ENCODE measurements at regions not wholly inside any gene's neighbourhood (a gene's known extent, or its start where the extent isn't known, plus 50 kb on each side); places are given as distances from the start of the nearest gene placed in this dataset.
"Not testable (repeated sequence)": the region's sequence is repeated elsewhere in the genome, so short reads cannot be mapped to it uniquely, and the experiment has no call there.

- Mint-ChIP-seq H3K36me3 (ENCODE audit: low read depth) (no peaks in the 10 kb centered on the region), H3K27me3 (ENCODE audit: low read depth) (no peaks in the 10 kb centered on the region), H3K4me1 (ENCODE audit: low read depth) (no peaks in the 10 kb centered on the region), H3K4me3 (no peak overlapping the region), H3K9me3 (peaks cover 37% of the 10 kb centered on the region), H3K27ac (no peak overlapping the region)
- DNase-seq (ENCODE audit: low spot score), result no peak
These were observed 281.3 kb upstream of the NPAP1 start for GRCh38 chr15:24394303-24394702.

- not testable (repeated sequence) for H3K36me3 Mint-ChIP-seq (ENCODE audit: low read depth); H3K4me1 Mint-ChIP-seq (ENCODE audit: low read depth); H3K27ac Mint-ChIP-seq; H3K4me3 Mint-ChIP-seq; H3K27me3 Mint-ChIP-seq (ENCODE audit: low read depth); DNase-seq (ENCODE audit: low spot score)
- H3K9me3 Mint-ChIP-seq, result peaks cover 58% of the 10 kb centered on the region
These were observed 262.9 kb upstream of the NPAP1 start for GRCh38 chr15:24412649-24413048.

- not testable (repeated sequence) for DNase-seq (ENCODE audit: low spot score); H3K4me1 Mint-ChIP-seq (ENCODE audit: low read depth); H3K36me3 Mint-ChIP-seq (ENCODE audit: low read depth); H3K4me3 Mint-ChIP-seq; H3K27me3 Mint-ChIP-seq (ENCODE audit: low read depth); H3K27ac Mint-ChIP-seq
- H3K9me3 Mint-ChIP-seq, result peaks cover 34% of the 10 kb centered on the region
These were observed 249.1 kb upstream of the NPAP1 start for GRCh38 chr15:24426286-24427054.

GRCh38 chr15:24427055-24427400, 248.5 kb upstream of the NPAP1 start:
- H3K4me3 Mint-ChIP-seq; H3K27ac Mint-ChIP-seq; H3K27me3 Mint-ChIP-seq (ENCODE audit: low read depth); H3K36me3 Mint-ChIP-seq (ENCODE audit: low read depth); H3K4me1 Mint-ChIP-seq (ENCODE audit: low read depth); DNase-seq (ENCODE audit: low spot score): not testable (repeated sequence)
- peaks cover 34% of the 10 kb centered on the region for H3K9me3 Mint-ChIP-seq

GRCh38 chr15:24435075-24435820, 240.3 kb upstream of the NPAP1 start:
- DNase-seq (ENCODE audit: low spot score); H3K36me3 Mint-ChIP-seq (ENCODE audit: low read depth); H3K27ac Mint-ChIP-seq; H3K4me3 Mint-ChIP-seq; H3K4me1 Mint-ChIP-seq (ENCODE audit: low read depth); H3K27me3 Mint-ChIP-seq (ENCODE audit: low read depth): not testable (repeated sequence)
- peaks cover 26% of the 10 kb centered on the region for H3K9me3 Mint-ChIP-seq

GRCh38 chr15:24437270-24437669, 238.3 kb upstream of the NPAP1 start:
- H3K36me3 Mint-ChIP-seq (ENCODE audit: low read depth); H3K27me3 Mint-ChIP-seq (ENCODE audit: low read depth); H3K27ac Mint-ChIP-seq; DNase-seq (ENCODE audit: low spot score); H3K4me1 Mint-ChIP-seq (ENCODE audit: low read depth); H3K4me3 Mint-ChIP-seq: not testable (repeated sequence)
- H3K9me3 Mint-ChIP-seq, result peaks cover 20% of the 10 kb centered on the region

- H3K4me1 Mint-ChIP-seq (ENCODE audit: low read depth); H3K27me3 Mint-ChIP-seq (ENCODE audit: low read depth); H3K36me3 Mint-ChIP-seq (ENCODE audit: low read depth); DNase-seq (ENCODE audit: low spot score); H3K4me3 Mint-ChIP-seq; H3K27ac Mint-ChIP-seq: not testable (repeated sequence)
- H3K9me3 Mint-ChIP-seq, result peaks cover 23% of the 10 kb centered on the region
These were observed 237.8 kb upstream of the NPAP1 start for GRCh38 chr15:24437735-24438134.

GRCh38 chr15:24477107-24478025, 198.2 kb upstream of the NPAP1 start:
- not testable (repeated sequence) for H3K27me3 Mint-ChIP-seq (ENCODE audit: low read depth); H3K4me3 Mint-ChIP-seq; H3K36me3 Mint-ChIP-seq (ENCODE audit: low read depth); H3K4me1 Mint-ChIP-seq (ENCODE audit: low read depth); DNase-seq (ENCODE audit: low spot score); H3K27ac Mint-ChIP-seq
- H3K9me3 Mint-ChIP-seq, result peaks cover 29% of the 10 kb centered on the region

GRCh38 chr15:24485885-24486567, 189.5 kb upstream of the NPAP1 start:
- not testable (repeated sequence) for H3K27ac Mint-ChIP-seq; H3K4me1 Mint-ChIP-seq (ENCODE audit: low read depth); DNase-seq (ENCODE audit: low spot score); H3K27me3 Mint-ChIP-seq (ENCODE audit: low read depth); H3K4me3 Mint-ChIP-seq; H3K36me3 Mint-ChIP-seq (ENCODE audit: low read depth)
- H3K9me3 Mint-ChIP-seq, result peaks cover 43% of the 10 kb centered on the region

GRCh38 chr15:24488164-24488907, 187.2 kb upstream of the NPAP1 start:
- H3K4me3 Mint-ChIP-seq; H3K4me1 Mint-ChIP-seq (ENCODE audit: low read depth): not testable (repeated sequence)

GRCh38 chr15:24505216-24505615, 170.4 kb upstream of the NPAP1 start:
- not testable (repeated sequence) for H3K36me3 Mint-ChIP-seq (ENCODE audit: low read depth); H3K27me3 Mint-ChIP-seq (ENCODE audit: low read depth); H3K4me3 Mint-ChIP-seq; DNase-seq (ENCODE audit: low spot score); H3K27ac Mint-ChIP-seq; H3K4me1 Mint-ChIP-seq (ENCODE audit: low read depth)
- H3K9me3 Mint-ChIP-seq, result peaks cover 31% of the 10 kb centered on the region

More at GRCh38 chr15:24488164-24488907, 187.2 kb upstream of the NPAP1 start:
- H3K36me3 Mint-ChIP-seq (ENCODE audit: low read depth); H3K27ac Mint-ChIP-seq; DNase-seq (ENCODE audit: low spot score); H3K27me3 Mint-ChIP-seq (ENCODE audit: low read depth): not testable (repeated sequence)
- peaks cover 43% of the 10 kb centered on the region for H3K9me3 Mint-ChIP-seq

GRCh38 chr15:24509714-24510113, 165.9 kb upstream of the NPAP1 start:
- not testable (repeated sequence) for H3K36me3 Mint-ChIP-seq (ENCODE audit: low read depth); H3K4me3 Mint-ChIP-seq; H3K4me1 Mint-ChIP-seq (ENCODE audit: low read depth); DNase-seq (ENCODE audit: low spot score); H3K27me3 Mint-ChIP-seq (ENCODE audit: low read depth); H3K27ac Mint-ChIP-seq
- peaks cover 50% of the 10 kb centered on the region for H3K9me3 Mint-ChIP-seq

- H3K4me3 Mint-ChIP-seq; DNase-seq (ENCODE audit: low spot score); H3K4me1 Mint-ChIP-seq (ENCODE audit: low read depth); H3K36me3 Mint-ChIP-seq (ENCODE audit: low read depth); H3K27me3 Mint-ChIP-seq (ENCODE audit: low read depth); H3K27ac Mint-ChIP-seq: not testable (repeated sequence)
- peaks cover 42% of the 10 kb centered on the region for H3K9me3 Mint-ChIP-seq
These were observed 164.0 kb upstream of the NPAP1 start for GRCh38 chr15:24511598-24511997.
